ENCODE measurements at regions not wholly inside any gene's neighbourhood (a gene's known extent, or its start where the extent isn't known, plus 50 kb on each side); places are given as distances from the start of the nearest gene placed in this dataset.

GRCh38 chr11:95711162-95711944 is 78.2 kb downstream of the FAM76B start:
- H3K27ac ChIP-seq = no peak overlapping the region
- ChIA-PET POLR2A (ENCODE audit: low non-redundant PET) (no interaction called here), CTCF (interaction anchor here (0.6 kb wide), 1 partner anchor 814 kb away, joined by 4 read pairs; no protein-coding TSS in a partner anchor)
- TF ChIP-seq CTCF (conservative IDR thresholded peaks at IDR 0.05; ENCODE audit: low read depth) = no peak
- DNase-seq (ENCODE audit: low spot score) = no peak

- POLR2A ChIA-PET (ENCODE audit: low non-redundant PET) = no interaction called here
- CTCF ChIA-PET = interaction anchor here (0.6 to 0.8 kb wide), 2 partner anchors 548 to 554 kb away, joined by 3 read pairs; no protein-coding TSS in a partner anchor
- no peak for TF ChIP-seq CTCF (conservative IDR thresholded peaks at IDR 0.05; ENCODE audit: low read depth)
- no peak overlapping the region for H3K27ac ChIP-seq
- no peak for DNase-seq (ENCODE audit: low spot score)
Measured at GRCh38 chr11:95708681-95709080, 80.9 kb downstream of the FAM76B start.

GRCh38 chr11:95706974-95707387 is 82.6 kb downstream of the FAM76B start:
- ChIA-PET CTCF (interaction anchor here (1.0 to 1.3 kb wide), 2 partner anchors 46 to 552 kb away, joined by 4 to 5 read pairs; no protein-coding TSS in a partner anchor), POLR2A (ENCODE audit: low non-redundant PET) (no interaction called here)
- TF ChIP-seq CTCF (conservative IDR thresholded peaks at IDR 0.05; ENCODE audit: low read depth) = no peak
- no peak for DNase-seq (ENCODE audit: low spot score)
- no peak overlapping the region for H3K27ac ChIP-seq

- ChIA-PET POLR2A (ENCODE audit: low non-redundant PET) (no interaction called here), CTCF (interaction anchor here (0.6 to 1.9 kb wide), 33 partner anchors 10 to 575 kb away, joined by 3 to 31 read pairs (median 3); partner anchors contain the start of gene CEP57)
- peak; percentile 62 for DNase-seq (ENCODE audit: low spot score)
- no peak overlapping the region for H3K27ac ChIP-seq
- TF ChIP-seq CTCF (conservative IDR thresholded peaks at IDR 0.05; ENCODE audit: low read depth) = peak; percentile 91
Measured at GRCh38 chr11:95705485-95706124, 84.0 kb downstream of the FAM76B start.

- POLR2A ChIA-PET (ENCODE audit: low non-redundant PET) = no interaction called here
- DNase-seq (ENCODE audit: low spot score) = no peak
- no peak for TF ChIP-seq CTCF (conservative IDR thresholded peaks at IDR 0.05; ENCODE audit: low read depth)
- H3K27ac ChIP-seq = no peak overlapping the region
- CTCF ChIA-PET = interaction anchor here (0.6 to 1.9 kb wide), 29 partner anchors 9 to 636 kb away, joined by 3 to 31 read pairs (median 3); partner anchors contain the start of gene CEP57
Measured at GRCh38 chr11:95704865-95705264, 84.7 kb downstream of the FAM76B start.

GRCh38 chr11:95703049-95703448 is 86.5 kb downstream of the FAM76B start:
- POLR2A ChIA-PET (ENCODE audit: low non-redundant PET) = no interaction called here
- H3K27ac ChIP-seq = no peak overlapping the region
- no peak for DNase-seq (ENCODE audit: low spot score)
- TF ChIP-seq CTCF (conservative IDR thresholded peaks at IDR 0.05; ENCODE audit: low read depth) = no peak
- CTCF ChIA-PET = interaction anchor here (0.8 to 1.0 kb wide), 2 partner anchors 416 to 692 kb away, joined by 5 to 8 read pairs; no protein-coding TSS in a partner anchor

All from RWPE1 (cell line).